ENCODE measurements at regions not wholly inside any gene's neighbourhood (a gene's known extent, or its start where the extent isn't known, plus 50 kb on each side); places are given as distances from the start of the nearest gene placed in this dataset.

GRCh38 chr22:49268924-49269323 is 558.7 kb downstream of the BRD1 start:
- DNase-seq, result no peak

GRCh38 chr22:49267996-49268395 is 559.7 kb downstream of the BRD1 start:
- no peak for DNase-seq

GRCh38 chr22:49266561-49267519 is 560.8 kb downstream of the BRD1 start:
- no peak for DNase-seq

- no peak for DNase-seq
These were observed 563.0 kb downstream of the BRD1 start for GRCh38 chr22:49264696-49265095.

- DNase-seq, result no peak
These were observed 564.6 kb downstream of the BRD1 start for GRCh38 chr22:49263101-49263500.

- DNase-seq, result no peak
These were observed 565.5 kb downstream of the BRD1 start for GRCh38 chr22:49262167-49262566.

- DNase-seq, result no peak
These were observed 566.1 kb downstream of the BRD1 start for GRCh38 chr22:49261616-49262015.

- no peak for DNase-seq
These were observed 566.7 kb downstream of the BRD1 start for GRCh38 chr22:49260681-49261580.

GRCh38 chr22:49259839-49260615 is 567.6 kb downstream of the BRD1 start:
- no peak for DNase-seq

GRCh38 chr22:49258107-49259010 is 569.3 kb downstream of the BRD1 start:
- DNase-seq, result no peak

GRCh38 chr22:49257551-49257961 is 570.1 kb downstream of the BRD1 start:
- no peak for DNase-seq

GRCh38 chr22:49255741-49256318 is 571.8 kb downstream of the BRD1 start:
- DNase-seq, result no peak

GRCh38 chr22:49255154-49255553 is 572.5 kb downstream of the BRD1 start:
- no peak for DNase-seq

GRCh38 chr22:49253656-49254055 is 574.0 kb downstream of the BRD1 start:
- no peak for DNase-seq

GRCh38 chr22:49251371-49251770 is 576.3 kb downstream of the BRD1 start:
- no peak for DNase-seq

- DNase-seq, result no peak
These were observed 580.3 kb downstream of the BRD1 start for GRCh38 chr22:49247194-49247924.

- no peak for DNase-seq
These were observed 582.9 kb downstream of the BRD1 start for GRCh38 chr22:49244466-49245420.

- no peak for DNase-seq
These were observed 583.7 kb downstream of the BRD1 start for GRCh38 chr22:49243965-49244364.

GRCh38 chr22:49243335-49243734 is 584.3 kb downstream of the BRD1 start:
- DNase-seq, result no peak

All from inflammatory macrophage treated with lipopolysaccharide for 1 hour (primary cell).